Fibroblast of pulmonary artery (primary cell): ENCODE measurements at regions not wholly inside any gene's neighbourhood (a gene's known extent, or its start where the extent isn't known, plus 50 kb on each side); places are given as distances from the start of the nearest gene placed in this dataset.

Experiments
- DNase-seq: peaks from one replicate; pipeline ENCODE4 v3.0.0-alpha.2; 2010; ENCODE audit warnings: low read depth
- H3K4me3 ChIP-seq: replicated peaks from 2 replicates; pipeline ENCODE4 v1.5.1; 2011; ENCODE audit warnings: low read depth, mild to moderate bottlenecking, control low read depth, low read length, moderate library complexity
- TF ChIP-seq, protein P1 (sequence below): IDR thresholded peaks from 2 replicates; pipeline ENCODE4 v1.5.1; 2011; ENCODE audit warnings: mild to moderate bottlenecking, control low read depth, low read length, inconsistent platforms; ENCODE audit errors: missing control alignments

DNA sequence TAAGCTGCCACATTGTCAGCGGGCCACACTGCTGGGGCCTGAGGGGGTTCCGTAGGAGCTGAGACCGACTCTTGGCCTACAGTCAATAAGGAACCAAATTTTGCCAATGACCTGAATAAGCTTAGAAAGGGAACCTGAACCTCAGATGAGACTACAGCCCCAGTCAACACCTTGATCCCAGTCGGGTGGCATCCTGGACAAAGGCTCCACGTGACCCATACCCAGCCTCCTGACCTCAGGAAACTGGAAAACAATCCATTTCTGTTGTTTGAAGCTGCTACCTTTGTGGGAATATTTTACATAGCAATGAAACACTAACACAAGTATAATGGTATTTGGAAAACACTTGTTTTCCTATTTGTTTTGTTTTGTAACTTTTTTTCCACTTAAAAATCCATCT lies 179.9 kb upstream of the RALGAPA2 start:
- H3K4me3 ChIP-seq: no peak overlapping the region
- no peak for DNase-seq
- TF ChIP-seq, protein P1, sequence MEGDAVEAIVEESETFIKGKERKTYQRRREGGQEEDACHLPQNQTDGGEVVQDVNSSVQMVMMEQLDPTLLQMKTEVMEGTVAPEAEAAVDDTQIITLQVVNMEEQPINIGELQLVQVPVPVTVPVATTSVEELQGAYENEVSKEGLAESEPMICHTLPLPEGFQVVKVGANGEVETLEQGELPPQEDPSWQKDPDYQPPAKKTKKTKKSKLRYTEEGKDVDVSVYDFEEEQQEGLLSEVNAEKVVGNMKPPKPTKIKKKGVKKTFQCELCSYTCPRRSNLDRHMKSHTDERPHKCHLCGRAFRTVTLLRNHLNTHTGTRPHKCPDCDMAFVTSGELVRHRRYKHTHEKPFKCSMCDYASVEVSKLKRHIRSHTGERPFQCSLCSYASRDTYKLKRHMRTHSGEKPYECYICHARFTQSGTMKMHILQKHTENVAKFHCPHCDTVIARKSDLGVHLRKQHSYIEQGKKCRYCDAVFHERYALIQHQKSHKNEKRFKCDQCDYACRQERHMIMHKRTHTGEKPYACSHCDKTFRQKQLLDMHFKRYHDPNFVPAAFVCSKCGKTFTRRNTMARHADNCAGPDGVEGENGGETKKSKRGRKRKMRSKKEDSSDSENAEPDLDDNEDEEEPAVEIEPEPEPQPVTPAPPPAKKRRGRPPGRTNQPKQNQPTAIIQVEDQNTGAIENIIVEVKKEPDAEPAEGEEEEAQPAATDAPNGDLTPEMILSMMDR: no peak

DNA sequence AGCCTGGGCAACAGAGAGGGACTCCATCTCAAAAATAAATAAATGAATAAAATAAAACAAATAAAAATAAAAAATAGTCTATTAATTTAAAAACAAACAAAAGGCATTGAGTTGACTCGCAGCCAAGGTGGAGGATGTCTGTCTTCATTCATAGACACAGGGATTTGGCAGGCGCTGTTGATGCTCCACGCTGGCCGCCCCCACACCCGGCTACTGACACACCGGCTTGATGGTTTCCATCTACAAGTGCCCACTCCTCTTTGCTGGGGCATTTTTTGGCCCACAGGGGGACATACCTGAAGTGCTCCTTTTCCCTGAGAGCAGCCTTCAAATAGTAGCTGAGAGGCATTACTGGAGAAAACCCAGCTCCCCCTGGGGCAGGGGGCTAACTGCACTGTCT lies 178.3 kb upstream of the RALGAPA2 start:
- no peak overlapping the region for H3K4me3 ChIP-seq
- DNase-seq: no peak
- TF ChIP-seq, protein P1: no peak

DNA sequence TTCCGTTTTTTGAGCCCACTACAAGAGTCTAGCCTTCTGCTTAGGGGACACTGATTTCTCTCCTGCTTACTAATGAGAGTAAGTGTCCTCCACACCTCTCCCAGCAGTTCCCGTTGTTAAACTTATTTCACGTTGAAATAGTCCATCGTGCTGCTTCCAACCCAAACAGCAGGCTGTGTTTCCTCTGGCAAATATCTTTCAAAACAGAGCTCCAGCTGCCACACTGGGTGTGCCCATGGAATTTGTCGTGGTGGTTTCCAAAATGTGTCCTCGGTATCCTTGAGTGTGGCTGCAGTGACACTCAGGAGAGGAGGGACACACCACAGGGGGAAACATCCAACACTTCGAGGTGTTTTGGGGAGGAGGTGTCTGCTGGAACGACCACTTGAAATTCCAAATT lies 176.5 kb upstream of the RALGAPA2 start:
- no peak overlapping the region for H3K4me3 ChIP-seq
- TF ChIP-seq, protein P1: no peak
- no peak for DNase-seq

DNA sequence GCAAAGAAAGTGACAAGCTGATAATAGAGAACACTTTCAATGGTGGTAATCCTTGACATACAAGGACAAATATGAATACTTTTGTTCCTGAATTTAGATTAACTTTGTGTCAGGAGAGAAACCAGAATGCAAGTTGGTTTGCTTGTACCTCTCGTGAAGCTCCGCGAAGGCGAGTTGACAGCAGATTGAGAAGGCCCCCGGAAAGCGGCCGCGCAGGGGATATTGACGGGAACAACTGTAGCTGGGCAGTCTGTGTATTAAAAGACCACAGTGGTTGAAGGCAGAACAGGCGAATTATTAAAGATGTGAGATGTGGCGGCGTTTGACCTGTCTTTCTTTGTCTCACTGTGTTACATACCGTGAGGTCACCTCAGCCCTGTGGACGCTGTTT lies 175.8 kb upstream of the RALGAPA2 start:
- H3K4me3 ChIP-seq: no peak overlapping the region
- DNase-seq: no peak
- TF ChIP-seq, protein P1: no peak

GRCh38 chr20:20887593-20888265 lies 175.3 kb upstream of the RALGAPA2 start:
- DNase-seq: no peak
- TF ChIP-seq, protein P1: no peak
- no peak overlapping the region for H3K4me3 ChIP-seq

DNA sequence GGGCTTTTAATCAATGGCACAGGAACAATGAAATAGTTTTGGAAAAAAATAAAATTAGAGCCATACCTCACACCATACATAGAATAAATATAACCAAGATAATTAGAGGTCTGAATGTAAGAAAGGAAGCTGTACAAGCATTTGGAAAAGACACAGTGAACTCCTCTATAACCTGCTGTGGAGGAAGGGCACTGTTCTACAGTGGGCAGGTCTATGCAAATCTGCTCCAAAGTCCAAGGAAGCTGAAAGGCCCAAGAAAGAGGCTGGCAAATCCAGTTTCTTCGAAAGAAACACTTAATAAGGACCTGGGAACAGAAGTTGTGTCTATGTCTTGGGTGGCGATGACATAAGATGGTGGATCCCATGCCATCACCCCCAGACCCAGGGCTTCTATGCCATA lies 169.4 kb upstream of the RALGAPA2 start:
- TF ChIP-seq, protein P1: no peak
- H3K4me3 ChIP-seq: no peak overlapping the region
- DNase-seq: no peak

DNA sequence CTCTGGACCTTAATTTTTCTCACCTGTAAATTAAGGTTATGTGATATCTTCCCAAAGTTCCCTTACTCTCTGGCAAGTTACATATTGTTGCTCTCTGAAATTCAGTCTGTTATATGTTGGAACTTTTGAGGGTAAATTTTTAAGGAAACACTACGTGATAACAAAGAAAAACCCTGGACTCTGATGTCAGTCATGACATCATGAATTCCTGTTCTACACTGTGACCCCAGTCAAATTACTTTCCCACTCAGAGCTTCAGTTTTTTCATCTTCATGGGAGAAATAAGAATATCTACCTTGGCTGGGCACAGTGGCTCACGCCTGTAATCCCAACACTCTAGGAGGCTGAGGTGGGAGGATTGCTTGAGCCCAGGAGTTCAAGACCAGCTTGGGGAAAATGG lies 164.6 kb upstream of the RALGAPA2 start:
- no peak overlapping the region for H3K4me3 ChIP-seq
- TF ChIP-seq, protein P1: no peak
- DNase-seq: no peak
